DMS 273 (cell line): ENCODE measurements at regions not wholly inside any gene's neighbourhood (a gene's known extent, or its start where the extent isn't known, plus 50 kb on each side); places are given as distances from the start of the nearest gene placed in this dataset.
"Not testable (repeated sequence)": the region's sequence is repeated elsewhere in the genome, so short reads cannot be mapped to it uniquely, and the experiment has no call there.

Experiments used
- DNase-seq: peaks from one replicate; lab custom pipeline; 2025; ENCODE audit not compliant: unreplicated experiment; lab: John Stamatoyannopoulos, UW

DNA sequence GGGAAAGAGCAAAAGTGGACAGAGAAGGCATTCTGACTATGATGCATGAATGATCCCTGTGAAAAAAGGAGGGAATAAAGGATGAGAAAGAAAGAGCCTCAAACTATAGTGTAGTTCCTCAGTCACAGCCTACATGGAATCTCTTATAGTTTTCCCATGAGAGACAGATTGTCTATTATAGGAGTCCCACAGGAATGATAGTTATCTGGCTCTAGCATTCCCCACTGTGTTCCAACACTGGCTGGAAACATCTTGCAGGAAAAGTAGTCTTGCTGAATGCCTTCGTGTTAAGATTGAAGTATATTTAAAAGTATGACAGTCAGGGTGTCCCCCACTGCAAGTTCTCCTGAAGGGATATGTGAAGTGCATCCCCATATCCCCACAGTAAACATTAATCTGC is 641.5 kb upstream of the NECTIN3 start:
- no peak for DNase-seq

- DNase-seq = no peak
Observed at GRCh38 chr3:110436209-110436608, 635.4 kb upstream of the NECTIN3 start.

DNA sequence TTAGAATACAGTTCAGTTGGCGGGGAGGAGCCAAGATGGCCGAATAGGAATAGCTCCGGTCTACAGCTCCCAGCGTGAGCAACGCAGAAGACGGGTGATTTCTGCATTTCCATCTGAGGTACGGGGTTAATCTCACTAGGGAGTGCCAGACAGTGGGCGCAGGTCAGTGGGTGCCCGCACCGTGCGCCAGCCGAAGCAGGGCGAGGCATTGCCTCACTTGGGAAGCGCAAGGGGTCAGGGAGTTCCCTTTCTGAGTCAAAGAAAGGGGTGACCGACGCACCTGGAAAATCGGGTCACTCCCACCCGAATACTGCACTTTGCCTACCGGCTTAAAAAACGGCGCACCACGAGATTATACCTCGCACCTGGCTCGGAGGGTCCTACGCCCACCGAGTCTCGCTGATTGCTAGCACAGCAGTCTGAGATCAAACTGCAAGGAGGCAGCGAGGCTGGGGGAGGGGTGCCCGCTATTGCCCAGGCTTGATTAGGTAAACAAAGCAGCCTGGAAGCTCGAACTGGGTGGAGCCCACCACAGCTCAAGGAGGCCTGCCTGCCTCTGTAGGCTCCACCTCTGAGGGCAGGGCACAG is 631.5 kb upstream of the NECTIN3 start:
- not testable (repeated sequence) for DNase-seq

- no peak for DNase-seq
Observed at GRCh38 chr3:110454066-110454465, 617.5 kb upstream of the NECTIN3 start.

GRCh38 chr3:110456001-110456400 is 615.6 kb upstream of the NECTIN3 start:
- DNase-seq = no peak

GRCh38 chr3:110456438-110457138 is 615.0 kb upstream of the NECTIN3 start:
- DNase-seq = no peak

- no peak for DNase-seq
Observed at GRCh38 chr3:110457508-110457907, 614.1 kb upstream of the NECTIN3 start.

- no peak for DNase-seq
Observed at GRCh38 chr3:110459021-110459420, 612.6 kb upstream of the NECTIN3 start.

DNA sequence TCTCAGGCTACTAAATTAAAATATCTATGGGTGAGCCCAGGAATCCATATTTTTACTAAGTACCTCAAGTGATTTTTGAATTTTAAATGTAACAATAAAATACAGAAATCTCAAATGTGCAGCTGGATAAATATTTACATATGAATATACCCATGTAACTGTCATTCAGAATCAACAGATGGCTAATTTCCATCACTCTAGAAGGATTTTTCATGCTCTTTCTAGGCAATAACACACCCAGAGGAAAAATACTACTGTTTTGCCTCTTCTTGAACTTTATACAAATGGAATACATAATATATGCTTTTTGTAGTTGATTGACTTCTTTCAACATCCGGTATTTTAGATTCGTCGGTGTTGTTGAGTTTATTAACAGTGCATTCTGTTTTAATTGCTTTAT is 601.3 kb upstream of the NECTIN3 start:
- no peak for DNase-seq

DNA sequence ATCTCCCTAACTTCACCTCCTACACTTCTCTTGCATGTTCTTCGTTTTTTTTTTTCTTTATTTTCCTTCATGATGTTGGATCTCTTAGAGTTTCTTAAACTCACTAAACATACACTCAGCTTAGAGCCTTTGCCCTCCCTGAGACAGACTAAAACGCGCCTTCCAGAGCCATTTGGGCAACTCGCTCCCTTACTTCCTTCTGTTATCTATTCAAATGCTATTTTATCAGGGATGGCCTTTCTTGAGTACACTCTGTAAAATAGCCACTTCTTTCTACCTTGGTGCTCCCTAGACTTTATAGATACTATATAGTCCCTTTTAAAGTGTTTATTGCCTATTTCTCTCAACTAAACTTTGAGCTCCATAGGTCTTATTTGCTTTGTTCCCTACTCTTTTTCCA is 598.2 kb upstream of the NECTIN3 start:
- DNase-seq = no peak

DNA sequence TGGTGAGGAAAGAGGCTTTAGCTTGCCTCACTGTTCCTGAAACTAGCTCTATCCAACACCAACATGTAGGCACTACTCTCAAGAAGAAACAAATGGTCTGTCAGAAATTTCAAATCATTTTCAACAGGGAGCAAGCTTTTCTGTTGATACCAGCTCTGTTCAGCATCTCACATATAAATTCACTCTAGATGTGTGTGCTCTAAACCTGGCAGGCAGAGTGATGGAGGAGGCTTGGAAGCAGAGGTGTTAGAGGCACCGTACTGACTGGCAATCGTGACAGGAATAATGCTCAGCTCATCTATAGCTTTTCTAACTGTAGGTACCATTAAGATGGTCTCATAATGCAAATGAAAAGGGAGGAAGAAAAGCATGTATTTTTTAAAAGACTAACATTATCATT is 597.2 kb upstream of the NECTIN3 start:
- DNase-seq = no peak

DNA sequence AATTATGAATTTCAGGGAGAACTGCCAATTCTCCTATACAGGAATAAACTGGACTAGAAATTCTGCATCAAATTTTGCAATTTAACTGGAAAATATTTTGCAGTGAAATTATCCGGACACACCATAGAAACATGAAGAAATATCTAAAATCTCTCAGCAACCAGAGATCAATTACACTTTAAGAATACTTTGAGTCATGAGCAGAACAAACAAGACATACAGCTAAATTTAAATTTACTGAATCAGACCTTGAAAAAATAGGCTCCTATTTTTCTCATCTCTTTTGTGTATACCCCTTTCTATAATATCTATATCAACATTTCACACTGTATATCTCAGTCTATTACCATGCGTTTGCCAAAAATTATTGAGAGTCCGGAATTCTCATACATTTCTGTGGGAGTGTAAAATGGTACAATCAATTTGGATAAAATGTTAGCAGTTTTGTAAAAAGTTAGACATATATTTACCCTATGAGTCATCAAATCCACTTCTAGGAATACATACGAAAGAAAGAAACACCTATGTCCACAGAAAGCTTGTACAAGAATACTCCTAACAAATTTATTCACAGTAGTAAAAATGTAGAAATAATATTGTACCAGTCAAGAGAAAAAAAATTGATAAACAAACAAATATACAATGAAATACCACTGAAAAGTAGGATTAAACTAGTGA is 593.1 kb upstream of the NECTIN3 start:
- no peak for DNase-seq

DNA sequence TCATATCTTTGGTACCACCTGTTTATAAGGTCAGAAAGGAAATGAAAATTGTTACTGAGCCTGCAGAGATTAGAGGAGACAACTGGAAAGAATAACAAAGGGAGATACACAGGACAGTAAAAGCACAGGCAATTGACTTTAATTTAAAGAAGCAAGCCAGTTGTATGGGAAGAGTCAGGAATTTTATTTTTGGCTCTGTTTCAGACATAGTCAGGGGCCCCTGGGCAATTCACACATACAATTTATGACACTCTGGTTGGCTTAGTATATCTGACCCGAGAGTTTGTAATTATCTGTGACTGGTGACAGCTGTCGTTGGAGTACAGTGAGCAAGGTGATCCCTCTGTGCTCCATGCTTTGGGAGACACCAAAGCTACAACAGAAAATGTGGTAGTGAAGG is 591.9 kb upstream of the NECTIN3 start:
- DNase-seq = no peak

- no peak for DNase-seq
Observed at GRCh38 chr3:110485389-110485788, 586.2 kb upstream of the NECTIN3 start.

DNA sequence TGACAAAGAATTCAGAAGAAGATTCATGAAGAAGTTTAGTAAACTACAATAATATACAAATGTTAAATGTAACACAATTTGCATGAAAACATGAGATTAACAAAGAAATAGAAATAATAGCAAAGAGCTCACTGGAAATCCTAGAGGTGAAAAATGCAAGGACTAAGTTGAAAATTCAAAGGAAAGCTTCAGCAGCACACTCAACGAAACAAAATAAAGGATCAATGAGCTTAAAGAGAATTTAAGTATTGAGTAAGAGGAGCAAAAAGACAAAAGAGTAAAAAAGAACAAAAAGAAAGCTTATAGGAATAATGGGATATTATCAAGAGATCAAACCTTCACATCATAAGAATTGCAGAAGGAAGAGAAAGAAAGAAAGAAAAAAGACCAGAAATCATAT is 583.8 kb upstream of the NECTIN3 start:
- no peak for DNase-seq

DNA sequence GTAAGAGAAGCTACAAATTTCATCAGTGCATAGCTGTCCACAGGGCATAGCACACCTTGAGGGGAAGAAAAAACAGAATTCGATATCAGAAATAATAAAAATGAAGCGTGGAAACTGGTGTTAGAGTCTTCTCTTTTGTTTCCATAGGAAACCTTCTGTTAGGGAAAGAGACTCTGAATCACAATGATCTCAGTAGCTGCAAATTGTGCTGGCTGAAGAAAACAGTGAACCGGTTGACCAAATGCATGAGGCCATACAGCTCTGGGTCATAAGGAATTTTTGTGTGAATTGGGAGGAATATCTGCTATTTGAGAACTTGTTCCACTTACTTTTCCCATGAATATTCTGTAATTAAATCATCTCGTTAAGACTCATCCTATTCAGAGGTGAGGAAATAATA is 580.2 kb upstream of the NECTIN3 start:
- DNase-seq = no peak

- DNase-seq = no peak
Observed at GRCh38 chr3:110492876-110493275, 578.7 kb upstream of the NECTIN3 start.

- DNase-seq = no peak
Observed at GRCh38 chr3:110493438-110494092, 578.1 kb upstream of the NECTIN3 start.

GRCh38 chr3:110494093-110494490 is 577.5 kb upstream of the NECTIN3 start:
- DNase-seq = no peak

- no peak for DNase-seq
Observed at GRCh38 chr3:110494728-110495127, 576.9 kb upstream of the NECTIN3 start.

DNA sequence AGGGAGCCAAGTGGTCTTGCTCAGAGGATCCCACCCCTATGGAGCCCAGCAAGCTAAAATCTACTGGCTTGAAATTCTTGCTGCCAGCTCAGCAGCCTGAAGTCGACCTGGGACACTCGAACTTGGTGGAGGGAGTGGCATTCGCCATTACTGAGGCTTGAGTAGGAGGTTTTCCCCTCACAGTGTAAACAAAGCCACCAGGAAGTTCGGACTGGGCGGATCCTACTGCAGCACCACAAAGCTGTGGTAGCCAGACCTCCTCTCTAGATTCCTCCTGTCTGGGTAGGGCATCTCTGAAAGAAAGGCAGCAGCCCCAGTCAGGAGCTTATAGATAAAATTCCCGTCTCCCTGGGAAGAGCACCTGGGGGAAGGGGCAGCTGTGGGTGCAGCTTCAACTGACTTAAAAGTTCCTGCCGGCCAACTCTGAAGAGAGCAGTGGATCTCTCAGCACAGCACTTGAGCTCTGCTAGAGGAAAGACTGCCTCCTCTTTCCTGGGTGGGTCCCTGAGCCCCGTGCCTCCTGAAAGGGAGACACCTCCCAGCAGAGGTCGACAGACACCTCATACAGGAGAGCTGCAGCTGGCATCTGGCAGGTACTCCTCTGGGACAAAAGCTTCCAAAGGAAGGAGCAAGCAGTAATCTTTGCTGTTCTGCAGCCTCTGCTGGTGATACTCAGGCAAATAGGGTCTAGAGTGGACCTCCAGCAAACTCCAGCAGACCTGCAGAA is 576.3 kb upstream of the NECTIN3 start:
- DNase-seq = no peak
